GM21367 (cell line): ENCODE measurements at regions not wholly inside any gene's neighbourhood (a gene's known extent, or its start where the extent isn't known, plus 50 kb on each side); places are given as distances from the start of the nearest gene placed in this dataset.
"Not testable (repeated sequence)": the region's sequence is repeated elsewhere in the genome, so short reads cannot be mapped to it uniquely, and the experiment has no call there.

Experiments
- ATAC-seq: cut with Tn5 transposase; IDR thresholded peaks from one replicate; pipeline ENCODE4 v1.9.1; 2021; ENCODE audit not compliant: unreplicated experiment

GRCh38 chr21:35159881-35160280, 110.8 kb upstream of the RUNX1 start:
- ATAC-seq: no peak

- not testable (repeated sequence) for ATAC-seq
These were observed 108.3 kb upstream of the RUNX1 start for GRCh38 chr21:35157374-35157773.

GRCh38 chr21:35156293-35157278, 107.5 kb upstream of the RUNX1 start:
- ATAC-seq: no peak

- no peak for ATAC-seq
These were observed 105.7 kb upstream of the RUNX1 start for GRCh38 chr21:35154788-35155187.

GRCh38 chr21:35153671-35154070, 104.6 kb upstream of the RUNX1 start:
- no peak for ATAC-seq

GRCh38 chr21:35150562-35151226, 101.6 kb upstream of the RUNX1 start:
- ATAC-seq: no peak

- no peak for ATAC-seq
These were observed 100.6 kb upstream of the RUNX1 start for GRCh38 chr21:35149698-35150097.

GRCh38 chr21:35147439-35147838, 98.3 kb upstream of the RUNX1 start:
- ATAC-seq: no peak

GRCh38 chr21:35145626-35146233, 96.6 kb upstream of the RUNX1 start:
- ATAC-seq: no peak

GRCh38 chr21:35144978-35145377, 95.9 kb upstream of the RUNX1 start:
- ATAC-seq: no peak

GRCh38 chr21:35142036-35142815, 93.1 kb upstream of the RUNX1 start:
- ATAC-seq: no peak

- ATAC-seq: no peak
These were observed 90.2 kb upstream of the RUNX1 start for GRCh38 chr21:35139382-35139715.

GRCh38 chr21:35138665-35139381, 89.7 kb upstream of the RUNX1 start:
- no peak for ATAC-seq

- ATAC-seq: no peak
These were observed 87.6 kb upstream of the RUNX1 start for GRCh38 chr21:35136586-35137219.

- no peak for ATAC-seq
These were observed 87.0 kb upstream of the RUNX1 start for GRCh38 chr21:35136106-35136505.

GRCh38 chr21:35135481-35135880, 86.4 kb upstream of the RUNX1 start:
- ATAC-seq: no peak

- no peak for ATAC-seq
These were observed 85.2 kb upstream of the RUNX1 start for GRCh38 chr21:35134309-35134708.

- no peak for ATAC-seq
These were observed 79.4 kb upstream of the RUNX1 start for GRCh38 chr21:35128536-35128935.

GRCh38 chr21:35127851-35128250, 78.7 kb upstream of the RUNX1 start:
- ATAC-seq: no peak

GRCh38 chr21:35127026-35127425, 77.9 kb upstream of the RUNX1 start:
- no peak for ATAC-seq
